Activated CD4-positive, alpha-beta T cell treated with anti-CD3 and anti-CD28 coated beads, Interleukin-2, amount 10 ng/mL, durations not matched to agents 7 days and 5 days (primary cell): ENCODE measurements at regions not wholly inside any gene's neighbourhood (a gene's known extent, or its start where the extent isn't known, plus 50 kb on each side); places are given as distances from the start of the nearest gene placed in this dataset.

Experiments used
- CTCF ChIA-PET: fragments of 350-600 bp; sonication (Branson Sonifier 250); formaldehyde crosslinking; loops from one replicate; lab custom pipeline; 2021; ENCODE audit warnings: antibody characterized with exemption; lab: Charles Lee
- POLR2A ChIA-PET: fragments of 350-600 bp; sonication (Branson Sonifier 250); formaldehyde crosslinking; loops from one replicate; lab custom pipeline; 2021; ENCODE audit warnings: antibody characterized with exemption; lab: Charles Lee
- DNase-seq: peaks from one replicate; pipeline ENCODE4 v3.0.0-alpha.2; 2020
- H3K27ac Mint-ChIP-seq: one replicate; pipeline ENCODE4 v1.8.0; 2021; ENCODE audit warnings: mild to moderate bottlenecking, moderate library complexity, mixed read lengths
- H3K27me3 Mint-ChIP-seq: one replicate; pipeline ENCODE4 v1.8.0; 2021; ENCODE audit warnings: mixed read lengths
- H3K36me3 Mint-ChIP-seq: one replicate; pipeline ENCODE4 v1.8.0; 2021; ENCODE audit warnings: low read depth, mixed read lengths
- H3K4me1 Mint-ChIP-seq: one replicate; pipeline ENCODE4 v1.8.0; 2021; ENCODE audit warnings: mixed read lengths
- H3K4me3 Mint-ChIP-seq: one replicate; pipeline ENCODE4 v1.8.0; 2021; ENCODE audit warnings: mild to moderate bottlenecking, moderate library complexity, mixed read lengths
- H3K9me3 Mint-ChIP-seq: one replicate; pipeline ENCODE4 v1.8.0; 2021; ENCODE audit warnings: mixed read lengths

DNA sequence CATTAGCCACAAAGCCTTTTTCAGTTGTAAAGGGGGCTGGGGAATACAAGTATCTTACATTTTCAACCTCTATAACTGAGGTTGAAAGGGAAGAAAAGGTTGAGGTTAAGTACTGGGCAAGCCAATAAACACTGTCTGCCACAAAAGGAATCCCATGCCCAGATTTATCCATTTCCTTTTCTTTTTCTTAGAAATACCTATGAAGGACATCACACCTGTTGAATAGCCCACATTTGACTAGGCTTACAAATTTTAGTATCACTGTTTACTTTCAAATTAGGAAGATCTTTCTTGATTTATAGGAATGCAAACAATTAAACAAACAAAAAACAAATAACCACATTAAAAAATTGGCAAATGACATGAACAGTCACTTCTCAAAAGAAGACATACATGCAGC lies 81.0 kb upstream of the CAV2 start:
- Mint-ChIP-seq H3K27me3 (peaks cover 2% of the 10 kb centered on the region), H3K27ac (no peak overlapping the region), H3K4me3 (no peak overlapping the region), H3K9me3 (no peaks in the 10 kb centered on the region), H3K4me1 (no peaks in the 10 kb centered on the region), H3K36me3 (no peaks in the 10 kb centered on the region)
- no peak for DNase-seq
- POLR2A ChIA-PET: no interaction called here
- CTCF ChIA-PET: no interaction called here

DNA sequence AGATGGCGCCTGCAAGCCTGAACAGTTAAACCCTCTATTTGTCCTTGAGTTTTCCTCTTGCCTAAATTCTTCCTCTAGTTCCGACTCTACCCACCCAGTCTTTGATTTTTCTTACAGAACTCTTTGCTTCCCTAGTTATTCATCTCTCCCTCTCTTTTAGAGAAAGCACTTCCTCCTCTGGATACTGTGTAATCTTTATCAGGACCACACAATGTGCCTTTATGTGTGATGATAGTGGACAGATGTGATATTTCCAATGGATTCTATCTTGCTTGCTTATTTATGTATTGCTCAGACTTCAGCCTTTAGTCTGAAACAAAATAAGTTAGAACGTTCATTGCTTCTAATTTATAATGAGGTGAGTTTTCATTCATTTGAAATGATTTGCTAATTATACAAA lies 79.5 kb upstream of the CAV2 start:
- Mint-ChIP-seq H3K27ac (no peak overlapping the region), H3K9me3 (no peaks in the 10 kb centered on the region), H3K4me3 (no peak overlapping the region), H3K27me3 (peaks cover 2% of the 10 kb centered on the region), H3K36me3 (no peaks in the 10 kb centered on the region), H3K4me1 (no peaks in the 10 kb centered on the region)
- ChIA-PET POLR2A (no interaction called here), CTCF (no interaction called here)
- DNase-seq: no peak

DNA sequence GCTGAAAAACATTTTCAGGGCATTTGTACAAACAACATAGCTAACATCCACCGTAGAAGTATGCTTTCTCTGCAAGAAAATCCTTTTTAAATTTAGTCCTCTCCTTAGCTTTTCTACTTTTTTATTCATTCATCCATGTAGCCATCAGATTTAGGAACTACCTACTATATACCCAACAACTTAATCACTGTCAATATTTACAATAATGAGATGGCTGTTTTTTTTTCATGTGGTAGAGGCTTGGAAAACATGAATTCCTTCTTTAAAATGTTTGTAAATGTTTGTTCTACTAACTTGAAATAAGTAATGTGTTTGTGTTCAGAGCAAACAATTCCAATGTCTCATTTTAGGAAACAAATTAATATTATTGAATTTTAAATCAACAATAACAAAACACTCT lies 78.2 kb upstream of the CAV2 start:
- Mint-ChIP-seq H3K4me3 (no peak overlapping the region), H3K9me3 (no peaks in the 10 kb centered on the region), H3K27ac (no peak overlapping the region), H3K4me1 (no peaks in the 10 kb centered on the region), H3K27me3 (peaks cover 4% of the 10 kb centered on the region), H3K36me3 (no peaks in the 10 kb centered on the region)
- CTCF ChIA-PET: no interaction called here
- no peak for DNase-seq
- POLR2A ChIA-PET: no interaction called here

DNA sequence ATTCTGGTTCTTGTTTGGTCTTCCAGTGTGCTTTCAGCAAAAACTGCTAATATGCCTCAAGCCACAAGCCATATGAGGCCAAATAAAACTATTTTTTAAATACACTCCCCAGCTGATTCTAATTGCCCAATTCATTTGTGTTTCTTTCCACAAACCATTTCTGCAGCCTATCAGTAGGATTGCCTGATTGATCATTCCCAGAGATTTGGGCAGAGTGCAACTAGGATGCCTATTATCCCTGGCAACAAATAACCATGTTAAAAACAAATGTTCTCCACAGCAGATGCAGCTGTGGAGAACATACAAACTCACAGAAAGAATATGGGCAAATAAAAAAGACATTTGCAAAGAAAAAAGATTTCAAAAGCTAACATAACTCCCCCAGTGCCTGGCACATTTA lies 76.9 kb upstream of the CAV2 start:
- no peaks in the 10 kb centered on the region for H3K4me1 Mint-ChIP-seq
- no peaks in the 10 kb centered on the region for H3K36me3 Mint-ChIP-seq
- POLR2A ChIA-PET: no interaction called here
- no peak for DNase-seq
- H3K27me3 Mint-ChIP-seq: peaks cover 4% of the 10 kb centered on the region
- no peaks in the 10 kb centered on the region for H3K9me3 Mint-ChIP-seq
- no peak overlapping the region for H3K27ac Mint-ChIP-seq
- CTCF ChIA-PET: no interaction called here
- no peak overlapping the region for H3K4me3 Mint-ChIP-seq

DNA sequence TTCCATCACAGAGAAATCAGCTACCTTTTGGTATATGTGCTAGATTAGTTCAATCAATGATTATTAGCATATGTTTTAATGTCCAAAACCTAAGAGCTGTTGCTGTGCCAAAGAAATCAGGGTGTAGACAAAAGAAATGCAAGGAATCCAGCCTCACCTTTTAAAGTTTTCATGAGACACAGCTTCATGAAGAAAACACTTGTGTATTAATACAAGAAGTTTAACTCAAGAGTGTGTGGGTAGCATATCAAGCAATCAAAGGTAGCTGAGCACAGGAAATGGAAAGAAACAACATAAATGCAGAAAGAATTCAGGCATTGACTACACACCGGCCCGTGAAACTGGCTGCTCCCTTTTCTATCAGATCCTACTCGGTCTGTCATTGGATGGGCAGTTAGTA lies 76.0 kb upstream of the CAV2 start:
- ChIA-PET POLR2A (no interaction called here), CTCF (no interaction called here)
- H3K4me1 Mint-ChIP-seq: no peaks in the 10 kb centered on the region
- H3K27me3 Mint-ChIP-seq: peaks cover 6% of the 10 kb centered on the region
- no peaks in the 10 kb centered on the region for H3K9me3 Mint-ChIP-seq
- no peaks in the 10 kb centered on the region for H3K36me3 Mint-ChIP-seq
- no peak for DNase-seq
- H3K4me3 Mint-ChIP-seq: no peak overlapping the region
- H3K27ac Mint-ChIP-seq: no peak overlapping the region

DNA sequence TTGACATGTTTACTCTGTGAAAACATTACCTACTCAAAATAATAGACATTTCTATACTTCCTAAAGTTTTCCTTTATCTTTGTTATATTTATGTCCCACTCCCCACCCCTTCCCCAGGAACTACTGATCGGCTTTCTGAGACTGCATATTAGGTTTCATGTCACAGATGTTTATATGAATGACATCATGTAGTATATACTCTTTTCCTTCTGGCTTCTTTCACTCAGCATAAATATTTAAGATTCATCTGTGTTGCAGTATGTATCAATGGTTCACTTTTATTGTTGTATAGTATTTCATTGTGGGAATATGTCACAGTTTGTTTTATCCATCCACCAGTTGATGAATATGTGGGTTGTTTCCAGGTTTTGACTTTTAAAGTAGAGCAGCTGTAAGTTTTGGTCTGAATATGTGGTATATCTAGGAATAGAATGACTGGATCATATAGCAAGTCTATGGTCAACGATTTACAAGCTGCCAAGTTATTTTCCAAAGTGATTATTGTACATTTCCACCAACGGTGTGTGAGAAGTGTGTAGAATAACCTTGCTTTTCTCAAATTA lies 73.8 kb upstream of the CAV2 start:
- Mint-ChIP-seq H3K27ac (no peak overlapping the region), H3K27me3 (peaks cover 6% of the 10 kb centered on the region), H3K9me3 (no peaks in the 10 kb centered on the region), H3K4me1 (no peaks in the 10 kb centered on the region), H3K36me3 (no peaks in the 10 kb centered on the region), H3K4me3 (no peak overlapping the region)
- ChIA-PET POLR2A (interaction anchor here (0.6 kb wide), 1 partner anchor 15 kb away, joined by 5 read pairs; no protein-coding TSS in a partner anchor), CTCF (no interaction called here)
- DNase-seq: no peak

DNA sequence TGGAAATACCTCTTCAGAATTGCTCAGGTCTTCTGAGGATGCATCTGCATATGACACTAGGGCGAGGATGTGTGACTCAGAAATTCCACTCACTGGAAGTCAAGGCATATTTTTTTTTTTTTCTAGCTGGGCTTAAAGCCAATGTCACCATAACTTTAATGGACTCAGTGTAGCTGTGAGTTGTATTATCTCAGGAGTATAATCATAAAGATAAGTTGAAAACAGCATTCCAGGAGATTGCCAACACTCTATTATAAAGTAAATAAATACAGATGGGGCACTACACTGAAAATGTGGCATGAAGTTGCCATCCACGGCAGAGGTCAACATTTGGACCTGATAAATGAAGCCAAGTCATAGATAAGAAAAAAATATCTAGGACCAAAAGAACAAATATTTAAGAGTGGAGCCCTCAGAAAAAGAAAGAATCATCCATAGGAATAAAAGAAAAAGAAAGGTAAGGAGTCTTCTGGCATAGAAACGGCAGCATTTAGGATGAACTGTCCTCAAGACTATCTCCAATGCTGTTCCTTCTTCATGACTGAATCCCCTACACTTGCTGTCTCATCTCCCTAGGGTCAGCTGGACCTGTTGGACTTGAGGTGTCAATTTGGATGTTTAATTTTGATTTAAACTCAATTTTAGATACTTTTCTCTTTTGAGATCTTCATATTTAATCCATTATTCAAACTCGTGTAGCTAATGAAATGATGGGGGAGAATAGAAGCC lies 72.9 kb upstream of the CAV2 start:
- no peaks in the 10 kb centered on the region for H3K9me3 Mint-ChIP-seq
- POLR2A ChIA-PET: interaction anchor here (0.6 kb wide), 1 partner anchor 15 kb away, joined by 5 read pairs; no protein-coding TSS in a partner anchor
- DNase-seq: no peak
- CTCF ChIA-PET: no interaction called here
- peaks cover 6% of the 10 kb centered on the region for H3K27me3 Mint-ChIP-seq
- H3K36me3 Mint-ChIP-seq: no peaks in the 10 kb centered on the region
- H3K4me3 Mint-ChIP-seq: no peak overlapping the region
- no peaks in the 10 kb centered on the region for H3K4me1 Mint-ChIP-seq
- no peak overlapping the region for H3K27ac Mint-ChIP-seq

DNA sequence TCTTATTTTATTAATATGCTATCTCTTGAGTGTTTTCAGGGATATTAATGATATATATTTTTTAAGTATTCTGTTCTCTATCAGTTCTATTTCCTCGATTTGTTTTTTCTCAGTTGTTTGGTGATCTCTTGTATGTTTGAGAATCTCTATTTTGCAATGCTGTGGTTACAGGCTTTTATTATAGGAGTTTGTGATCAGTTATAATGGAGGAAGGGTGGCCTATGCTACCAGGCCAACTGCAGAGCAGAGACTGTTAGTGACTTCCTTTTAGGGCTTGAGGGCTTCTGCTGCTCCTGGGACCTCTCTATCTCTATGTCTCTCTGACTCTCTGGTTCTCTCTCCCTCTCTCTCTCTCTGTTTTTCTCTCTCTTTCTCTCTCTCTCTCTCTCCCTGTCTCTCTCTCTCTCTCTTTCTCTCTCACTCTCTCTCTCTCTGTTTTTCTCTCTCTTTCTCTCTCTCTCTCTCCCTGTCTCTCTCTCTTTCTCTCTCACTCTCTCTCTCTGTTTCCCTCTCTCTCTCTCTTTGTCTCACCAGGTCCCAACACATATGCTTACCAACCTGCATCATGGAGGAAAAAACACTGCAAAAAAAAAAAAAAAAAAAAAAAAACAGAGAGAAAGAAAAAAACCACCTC lies 69.4 kb upstream of the CAV2 start:
- ChIA-PET POLR2A (no interaction called here), CTCF (no interaction called here)
- Mint-ChIP-seq H3K27ac (no peak overlapping the region), H3K36me3 (no peaks in the 10 kb centered on the region), H3K4me1 (no peaks in the 10 kb centered on the region), H3K4me3 (no peak overlapping the region), H3K9me3 (no peaks in the 10 kb centered on the region), H3K27me3 (peaks cover 6% of the 10 kb centered on the region)
- no peak for DNase-seq

DNA sequence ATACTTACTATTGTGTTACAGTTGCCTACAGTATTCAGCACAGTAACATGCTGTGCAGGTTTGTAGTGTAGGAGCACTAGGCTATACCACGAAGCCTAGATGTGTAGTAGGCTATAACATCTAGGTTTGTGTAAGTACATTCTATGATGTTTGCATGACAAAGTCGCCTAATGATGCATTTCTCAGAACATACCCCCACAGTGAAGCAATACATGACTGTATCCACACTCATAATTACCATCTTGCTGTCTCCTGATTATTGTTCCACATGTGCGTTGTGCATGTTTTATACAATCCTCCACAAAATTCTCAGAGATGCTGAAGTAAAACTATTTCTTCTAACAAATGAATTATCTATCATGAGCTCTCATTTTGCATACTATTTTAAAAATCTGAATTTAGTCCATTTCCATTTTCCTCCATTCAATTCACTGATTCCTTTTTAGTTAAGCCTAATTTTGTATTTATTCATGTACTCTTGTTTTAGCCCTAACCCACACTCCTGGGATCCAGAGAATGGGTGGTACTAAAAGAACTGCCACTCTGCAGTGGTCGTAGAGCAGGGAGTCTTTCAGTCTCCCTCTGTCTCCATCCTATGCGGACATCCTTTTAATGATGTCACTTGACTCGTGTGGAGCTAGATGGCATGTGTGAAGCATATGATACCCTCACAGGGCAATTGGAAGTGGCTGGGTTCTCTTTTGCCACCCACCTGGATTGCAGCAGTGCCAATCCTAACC lies 67.6 kb upstream of the CAV2 start:
- Mint-ChIP-seq H3K4me3 (no peak overlapping the region), H3K36me3 (no peaks in the 10 kb centered on the region), H3K27ac (no peak overlapping the region), H3K27me3 (peaks cover 4% of the 10 kb centered on the region), H3K4me1 (no peaks in the 10 kb centered on the region), H3K9me3 (no peaks in the 10 kb centered on the region)
- no peak for DNase-seq
- ChIA-PET POLR2A (no interaction called here), CTCF (no interaction called here)

DNA sequence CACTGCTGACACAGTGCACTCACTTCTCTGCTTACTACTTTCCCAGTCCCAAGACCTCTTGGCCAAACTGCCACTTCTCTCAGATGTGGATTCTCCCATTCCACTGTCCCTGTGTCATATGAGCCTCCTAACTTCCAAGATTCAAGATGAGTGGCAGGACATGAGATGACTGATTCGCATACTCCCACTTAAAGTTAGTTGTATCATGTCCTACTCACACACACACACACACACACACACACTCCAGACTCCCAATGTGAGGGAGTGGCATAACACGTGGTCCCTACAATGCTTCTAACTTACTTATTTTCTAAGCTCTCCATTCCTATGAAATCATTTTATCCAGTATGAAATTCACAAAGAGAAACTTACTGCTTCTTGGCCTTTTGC lies 67.0 kb upstream of the CAV2 start:
- Mint-ChIP-seq H3K9me3 (no peaks in the 10 kb centered on the region), H3K4me3 (no peak overlapping the region), H3K27ac (no peak overlapping the region), H3K4me1 (no peaks in the 10 kb centered on the region), H3K27me3 (peaks cover 5% of the 10 kb centered on the region), H3K36me3 (no peaks in the 10 kb centered on the region)
- ChIA-PET CTCF (interaction anchor here (1.1 kb wide), 1 partner anchor 9 kb away, joined by 3 read pairs; no protein-coding TSS in a partner anchor), POLR2A (no interaction called here)
- no peak for DNase-seq

DNA sequence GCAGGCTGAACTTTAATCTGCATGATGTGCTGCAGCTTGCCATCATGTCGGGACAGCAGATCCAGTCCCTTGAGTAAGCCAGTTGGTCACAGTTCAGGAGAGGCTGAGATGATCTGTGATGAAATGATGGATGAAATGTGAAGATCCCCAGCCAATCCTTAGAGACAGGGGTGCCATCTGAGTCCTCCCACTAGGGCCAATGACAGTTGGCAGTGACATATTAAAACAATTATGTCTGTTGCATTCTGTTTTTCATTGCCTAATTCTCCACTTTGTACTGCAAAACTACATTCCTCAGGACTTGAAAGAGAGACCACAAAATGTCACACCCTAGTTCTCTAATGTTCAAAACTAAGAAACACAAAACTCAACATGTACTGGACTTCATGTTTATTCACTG lies 66.3 kb upstream of the CAV2 start:
- no peak overlapping the region for H3K27ac Mint-ChIP-seq
- CTCF ChIA-PET: interaction anchor here (1.1 kb wide), 1 partner anchor 9 kb away, joined by 3 read pairs; no protein-coding TSS in a partner anchor
- no peaks in the 10 kb centered on the region for H3K4me1 Mint-ChIP-seq

DNA sequence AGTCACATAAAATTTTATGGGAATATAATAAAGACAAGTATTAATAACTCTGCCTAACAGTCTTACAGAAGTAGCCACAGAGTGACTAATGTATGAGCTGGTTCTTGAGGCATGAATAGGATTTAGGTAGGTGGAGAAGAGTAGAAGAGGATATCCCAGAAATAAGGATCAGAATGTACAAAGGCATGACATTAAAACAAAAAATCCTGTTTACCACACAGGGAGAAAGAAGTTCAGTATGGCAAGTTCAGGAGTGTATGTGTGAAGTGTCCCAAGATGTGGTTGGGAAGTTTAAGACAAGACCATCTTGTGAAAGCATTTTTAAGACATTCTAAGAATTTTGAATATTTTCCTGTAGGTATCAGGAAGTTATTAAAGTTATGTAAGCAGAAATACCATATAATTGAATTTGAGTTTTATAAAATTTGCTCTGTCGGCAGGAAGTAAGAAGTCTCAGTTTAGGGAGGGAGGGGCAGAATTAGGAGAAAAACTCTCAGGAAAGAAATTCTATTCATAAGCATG lies 64.7 kb upstream of the CAV2 start:
- no peak for DNase-seq
- no peaks in the 10 kb centered on the region for H3K9me3 Mint-ChIP-seq
- CTCF ChIA-PET: no interaction called here
- no peak overlapping the region for H3K27ac Mint-ChIP-seq
- H3K27me3 Mint-ChIP-seq: peaks cover 6% of the 10 kb centered on the region
- no peak overlapping the region for H3K4me3 Mint-ChIP-seq
- H3K36me3 Mint-ChIP-seq: no peaks in the 10 kb centered on the region
- no peaks in the 10 kb centered on the region for H3K4me1 Mint-ChIP-seq
- POLR2A ChIA-PET: no interaction called here

More for the DNA sequence above, 66.3 kb upstream of the CAV2 start:
- POLR2A ChIA-PET: no interaction called here
- DNase-seq: no peak
- Mint-ChIP-seq H3K36me3 (no peaks in the 10 kb centered on the region), H3K4me3 (no peak overlapping the region), H3K27me3 (peaks cover 3% of the 10 kb centered on the region), H3K9me3 (no peaks in the 10 kb centered on the region)
